Right atrium auricular region (tissue), 2 donors: ENCODE measurements at regions not wholly inside any gene's neighbourhood (a gene's known extent, or its start where the extent isn't known, plus 50 kb on each side); places are given as distances from the start of the nearest gene placed in this dataset.

Source experiments
- DNase-seq: peaks from one replicate; pipeline ENCODE4 v3.0.0-alpha.2; 2019; ENCODE audit warnings: low spot score
- H3K27ac ChIP-seq, 2 donors: fragments of 200-600 bp; sonication (generic); 1 replicate in 1 of 2; 2 replicates in 1 of 2; pipeline ENCODE4 v1.5.1; 2016 to 2019
- H3K27me3 ChIP-seq, 2 donors: fragments of 200-600 bp; sonication (generic); one replicate each; pipeline versions ENCODE4 v1.5.1 to v1.6.0; 2017 to 2019
- H3K36me3 ChIP-seq: fragments of 200-600 bp; sonication (generic); one replicate; pipeline ENCODE4 v1.5.1; 2016
- H3K4me1 ChIP-seq, 2 donors: fragments of 200-600 bp; sonication (generic); one replicate each; pipeline versions ENCODE4 v1.5.1 to v1.6.0; 2017 to 2019
- H3K4me3 ChIP-seq, 2 donors: fragments of 200-600 bp; sonication (generic); 1 replicate in 1 of 2; 2 replicates in 1 of 2; pipeline ENCODE4 v1.5.1; 2017 to 2019; ENCODE audit warnings: mild to moderate bottlenecking in 1 of 2, moderate library complexity in 1 of 2
- H3K9me3 ChIP-seq, 2 donors: fragments of 200-600 bp; sonication (generic); one replicate each; pipeline ENCODE4 v1.5.1; 2019
- TF ChIP-seq, protein P1 (sequence below), 2 donors: fragments of 200-600 bp; sonication (generic); IDR thresholded peaks; one replicate each; pipeline ENCODE4 v1.5.1; 2019; ENCODE audit warnings: antibody characterized with exemption in 2 of 2

DNA sequence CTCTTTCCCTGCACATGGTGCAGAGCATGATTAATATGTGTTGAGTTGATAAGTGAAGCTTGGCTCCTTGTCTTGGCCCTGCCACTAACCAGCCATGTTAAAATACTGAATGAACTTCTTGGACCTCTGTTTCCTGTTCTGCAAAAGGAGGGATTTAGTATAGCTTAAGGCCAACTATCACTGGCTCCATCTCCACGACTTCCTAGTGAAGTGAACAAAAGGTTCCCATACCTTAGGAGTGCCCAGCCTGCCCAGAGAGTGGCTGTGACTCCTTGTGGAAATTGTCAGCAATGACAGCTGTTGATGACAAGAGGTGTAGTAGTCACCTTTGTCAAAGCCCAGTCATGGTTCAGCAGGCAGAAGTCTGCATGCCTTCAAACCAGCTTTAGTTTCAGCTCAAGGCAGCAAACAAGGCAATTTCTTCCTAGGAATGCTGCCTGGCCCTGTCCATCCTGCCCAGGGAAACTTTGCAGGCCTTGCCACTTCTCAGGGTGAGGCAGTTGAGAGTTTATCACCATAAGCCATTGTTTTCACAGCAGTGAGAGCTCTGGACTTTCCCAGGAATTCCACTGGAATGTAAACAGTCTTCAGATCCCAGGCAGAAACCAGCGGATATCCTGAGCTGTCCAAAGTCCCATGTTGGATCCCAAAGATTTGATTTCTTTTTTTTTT, 169.7 kb upstream of the TNFAIP3 start:
- H3K27me3 ChIP-seq = no peaks in the 10 kb centered on the region
- no peak overlapping the region for H3K4me3 ChIP-seq
- H3K27ac ChIP-seq = peak overlapping the region in 1 of 2 donors; percentile 24
- H3K9me3 ChIP-seq = no peaks in the 10 kb centered on the region
- no peaks in the 10 kb centered on the region for H3K36me3 ChIP-seq
- TF ChIP-seq, protein P1, sequence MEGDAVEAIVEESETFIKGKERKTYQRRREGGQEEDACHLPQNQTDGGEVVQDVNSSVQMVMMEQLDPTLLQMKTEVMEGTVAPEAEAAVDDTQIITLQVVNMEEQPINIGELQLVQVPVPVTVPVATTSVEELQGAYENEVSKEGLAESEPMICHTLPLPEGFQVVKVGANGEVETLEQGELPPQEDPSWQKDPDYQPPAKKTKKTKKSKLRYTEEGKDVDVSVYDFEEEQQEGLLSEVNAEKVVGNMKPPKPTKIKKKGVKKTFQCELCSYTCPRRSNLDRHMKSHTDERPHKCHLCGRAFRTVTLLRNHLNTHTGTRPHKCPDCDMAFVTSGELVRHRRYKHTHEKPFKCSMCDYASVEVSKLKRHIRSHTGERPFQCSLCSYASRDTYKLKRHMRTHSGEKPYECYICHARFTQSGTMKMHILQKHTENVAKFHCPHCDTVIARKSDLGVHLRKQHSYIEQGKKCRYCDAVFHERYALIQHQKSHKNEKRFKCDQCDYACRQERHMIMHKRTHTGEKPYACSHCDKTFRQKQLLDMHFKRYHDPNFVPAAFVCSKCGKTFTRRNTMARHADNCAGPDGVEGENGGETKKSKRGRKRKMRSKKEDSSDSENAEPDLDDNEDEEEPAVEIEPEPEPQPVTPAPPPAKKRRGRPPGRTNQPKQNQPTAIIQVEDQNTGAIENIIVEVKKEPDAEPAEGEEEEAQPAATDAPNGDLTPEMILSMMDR (IDR thresholded peaks at IDR 0.05) = no peak
- DNase-seq = no peak
- H3K4me1 ChIP-seq = peaks cover 0 to 27% of the 10 kb centered on the region in 2 donors

- TF ChIP-seq, protein P1 (IDR thresholded peaks at IDR 0.05) = no peak
- H3K4me1 ChIP-seq = peaks cover 0 to 36% of the 10 kb centered on the region in 2 donors
- no peak for DNase-seq
These were observed 168.4 kb upstream of the TNFAIP3 start for GRCh38 chr6:137698636-137699030.

DNA sequence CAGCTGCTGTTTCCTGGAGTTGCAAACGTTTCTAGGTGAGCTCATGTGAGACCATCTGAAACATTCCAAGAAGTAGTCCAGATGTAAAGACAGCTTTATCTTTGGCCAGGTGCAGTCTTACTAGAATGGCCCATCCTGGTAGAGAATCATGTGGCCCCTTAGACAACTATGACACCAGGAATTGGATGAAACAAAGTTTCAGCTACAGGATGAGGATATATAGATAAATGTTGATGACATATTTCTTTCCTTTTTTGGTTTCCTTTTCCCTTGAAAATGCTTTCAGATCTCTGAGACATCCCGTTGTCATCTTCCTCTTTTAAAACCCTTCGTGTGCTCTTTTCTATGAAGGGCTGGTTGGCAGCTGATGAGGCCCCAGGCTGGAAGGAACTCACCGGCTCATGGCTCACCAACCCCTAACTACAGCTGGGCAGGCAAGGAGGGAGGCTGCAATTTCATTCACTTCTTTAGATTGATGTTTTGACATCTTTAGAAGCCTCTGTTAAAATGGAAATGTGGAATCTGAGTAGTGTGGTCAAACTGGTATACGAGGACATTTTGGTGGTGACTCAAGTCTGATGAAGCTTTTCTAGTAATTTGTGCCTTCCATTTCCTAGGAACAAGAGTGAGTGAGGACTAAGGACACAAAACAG, 167.9 kb upstream of the TNFAIP3 start:
- H3K36me3 ChIP-seq = no peaks in the 10 kb centered on the region
- no peak for DNase-seq
- H3K4me3 ChIP-seq = no peak overlapping the region
- no peaks in the 10 kb centered on the region for H3K9me3 ChIP-seq
- H3K27me3 ChIP-seq = no peaks in the 10 kb centered on the region
- TF ChIP-seq, protein P1 (IDR thresholded peaks at IDR 0.05) = no peak
- peak overlapping the region in 1 of 2 donors; percentile 68 for H3K27ac ChIP-seq
- H3K4me1 ChIP-seq = peaks cover 0 to 36% of the 10 kb centered on the region in 2 donors

More at GRCh38 chr6:137698636-137699030, 168.4 kb upstream of the TNFAIP3 start:
- no peaks in the 10 kb centered on the region for H3K9me3 ChIP-seq
- peak overlapping the region in 1 of 2 donors; percentile 9 for H3K27ac ChIP-seq
- H3K27me3 ChIP-seq = no peaks in the 10 kb centered on the region
- H3K4me3 ChIP-seq = no peak overlapping the region
- no peaks in the 10 kb centered on the region for H3K36me3 ChIP-seq

GRCh38 chr6:137700161-137700560, 166.9 kb upstream of the TNFAIP3 start:
- Histone ChIP-seq H3K27ac (peak overlapping the region in 1 of 2 donors; percentile 68), H3K9me3 (no peaks in the 10 kb centered on the region), H3K36me3 (no peaks in the 10 kb centered on the region), H3K4me3 (no peak overlapping the region), H3K27me3 (no peaks in the 10 kb centered on the region), H3K4me1 (peaks cover 0 to 36% of the 10 kb centered on the region in 2 donors)
- no peak for DNase-seq
- TF ChIP-seq, protein P1 (IDR thresholded peaks at IDR 0.05) = no peak

- Histone ChIP-seq H3K36me3 (no peaks in the 10 kb centered on the region), H3K4me3 (no peak overlapping the region), H3K9me3 (no peaks in the 10 kb centered on the region), H3K27ac (peak overlapping the region; percentile 38 to 68), H3K4me1 (peaks cover 0 to 36% of the 10 kb centered on the region in 2 donors), H3K27me3 (no peaks in the 10 kb centered on the region)
- peak; percentile 79 for DNase-seq
- TF ChIP-seq, protein P1 (IDR thresholded peaks at IDR 0.05) = no peak
These were observed 166.1 kb upstream of the TNFAIP3 start for GRCh38 chr6:137700751-137701477.
